SJCRH30 (cell line): ENCODE measurements at regions not wholly inside any gene's neighbourhood (a gene's known extent, or its start where the extent isn't known, plus 50 kb on each side); places are given as distances from the start of the nearest gene placed in this dataset.

Source experiments
- DNase-seq, 2 experiments: peaks; one replicate each; pipeline ENCODE4 v3.0.0-alpha.2; 2015 to 2020
- H3K27ac ChIP-seq: fragments of 250-450 bp; sonication (Bioruptor Pico); 2 replicates; pipeline ENCODE4 v1.5.1; 2020; ENCODE audit warnings: mild to moderate bottlenecking, moderate library complexity
- H3K27me3 ChIP-seq: fragments of 250-450 bp; sonication (Bioruptor Pico); 2 replicates; pipeline ENCODE4 v1.5.1; 2020; ENCODE audit warnings: mild to moderate bottlenecking, moderate library complexity
- H3K36me3 ChIP-seq: fragments of 250-450 bp; sonication (Bioruptor Pico); 2 replicates; pipeline ENCODE4 v1.5.1; 2020; ENCODE audit warnings: mild to moderate bottlenecking, moderate library complexity
- H3K4me1 ChIP-seq: fragments of 250-450 bp; sonication (Bioruptor Pico); 2 replicates; pipeline ENCODE4 v1.5.1; 2020; ENCODE audit warnings: mild to moderate bottlenecking, moderate library complexity
- H3K4me3 ChIP-seq: fragments of 250-450 bp; sonication (Bioruptor Pico); 2 replicates; pipeline ENCODE4 v1.5.1; 2020; ENCODE audit warnings: mild to moderate bottlenecking, moderate library complexity
- H3K9me3 ChIP-seq: fragments of 250-450 bp; sonication (Bioruptor Pico); replicated peaks from 2 replicates; pipeline ENCODE4 v1.5.1; 2020; ENCODE audit warnings: mild to moderate bottlenecking, moderate library complexity

- peak in 1 of 2 experiments; percentile 33 for DNase-seq
- H3K27ac ChIP-seq = peak overlapping the region; percentile 41
- H3K9me3 ChIP-seq = peaks cover 5% of the 10 kb centered on the region
- H3K4me3 ChIP-seq = no peak overlapping the region
- H3K36me3 ChIP-seq = no peaks in the 10 kb centered on the region
- no peaks in the 10 kb centered on the region for H3K27me3 ChIP-seq
- H3K4me1 ChIP-seq = peaks cover 20% of the 10 kb centered on the region
These were observed 343.2 kb upstream of the TMTC1 start for GRCh38 chr12:30126944-30127343.

- Histone ChIP-seq H3K36me3 (no peaks in the 10 kb centered on the region), H3K9me3 (peaks cover 10% of the 10 kb centered on the region), H3K27ac (no peak overlapping the region), H3K4me3 (no peak overlapping the region), H3K27me3 (no peaks in the 10 kb centered on the region), H3K4me1 (peaks cover 6% of the 10 kb centered on the region; the same call in 1 of the 2 replicates)
- DNase-seq = no peak
These were observed 336.8 kb upstream of the TMTC1 start for GRCh38 chr12:30120522-30120921.

DNA sequence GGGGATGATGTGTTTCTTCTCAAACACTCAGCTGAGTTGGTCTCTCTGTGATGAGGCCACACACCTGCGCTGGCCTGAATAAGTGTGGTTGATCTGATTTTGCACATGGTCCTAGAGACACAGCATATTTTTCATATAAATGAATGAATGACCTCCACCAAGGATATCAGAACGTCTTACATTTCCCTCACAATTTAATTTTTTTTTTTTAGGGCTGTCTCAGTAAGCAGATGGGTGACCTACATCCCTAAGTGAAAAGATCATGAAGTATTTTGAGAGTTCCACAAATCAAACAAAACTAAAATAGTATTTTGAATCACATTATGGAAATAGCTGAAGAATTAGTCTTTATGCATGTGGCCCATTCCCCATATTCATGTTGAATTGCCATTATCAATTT lies 333.7 kb upstream of the TMTC1 start:
- Histone ChIP-seq H3K4me1 (peaks cover 5% of the 10 kb centered on the region), H3K27me3 (no peaks in the 10 kb centered on the region), H3K4me3 (no peak overlapping the region), H3K27ac (no peak overlapping the region), H3K9me3 (peaks cover 8% of the 10 kb centered on the region), H3K36me3 (no peaks in the 10 kb centered on the region)
- DNase-seq = no peak

- Histone ChIP-seq H3K27ac (peak overlapping the region; percentile 100), H3K4me3 (peak overlapping the region; percentile 40)
These were observed 328.0 kb upstream of the TMTC1 start for GRCh38 chr12:30111719-30112118.

DNA sequence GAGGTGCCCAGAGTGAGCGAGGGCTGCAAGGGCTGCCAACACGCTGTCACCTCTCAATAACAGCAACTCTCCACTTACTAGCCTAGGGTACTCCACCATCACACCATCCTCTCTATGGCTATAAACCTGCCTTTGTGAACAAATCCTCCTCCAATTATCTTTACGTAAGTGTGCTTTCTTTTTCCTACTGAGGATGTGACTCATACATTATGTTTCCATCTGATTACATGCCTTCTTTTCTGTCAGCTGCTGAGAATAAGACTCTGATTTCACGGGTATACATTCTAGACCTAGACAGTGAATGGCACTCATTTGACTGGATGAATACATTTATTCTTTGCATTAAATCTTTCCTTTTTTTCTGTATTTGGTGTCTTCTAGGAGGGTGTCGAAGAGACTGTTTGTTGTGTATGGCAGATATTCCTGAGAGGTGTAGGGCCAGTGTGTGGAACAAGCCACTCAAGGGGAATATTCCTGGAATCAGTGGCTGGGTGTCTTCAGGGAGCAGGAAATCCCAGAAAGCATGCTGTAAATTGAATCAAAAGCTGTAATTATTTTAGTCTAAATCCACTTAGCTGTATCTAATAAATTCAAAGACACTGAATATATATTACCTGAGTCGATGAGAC lies 327.3 kb upstream of the TMTC1 start:
- Histone ChIP-seq H3K4me3 (peak overlapping the region; percentile 40), H3K27me3 (no peaks in the 10 kb centered on the region), H3K4me1 (peaks cover 40% of the 10 kb centered on the region), H3K27ac (peak overlapping the region; percentile 100), H3K36me3 (no peaks in the 10 kb centered on the region), H3K9me3 (peaks cover 4% of the 10 kb centered on the region; the same call in 1 of the 2 replicates)
- peak; percentile 63 to 95 for DNase-seq

More at GRCh38 chr12:30111719-30112118, 328.0 kb upstream of the TMTC1 start:
- DNase-seq = peak; percentile 27 to 64
- peaks cover 33% of the 10 kb centered on the region for H3K4me1 ChIP-seq
- H3K27me3 ChIP-seq = no peaks in the 10 kb centered on the region
- H3K9me3 ChIP-seq = peaks cover 4% of the 10 kb centered on the region; the same call in 1 of the 2 replicates
- no peaks in the 10 kb centered on the region for H3K36me3 ChIP-seq

- H3K9me3 ChIP-seq = peaks cover 4% of the 10 kb centered on the region; the same call in 1 of the 2 replicates
- H3K4me1 ChIP-seq = peaks cover 45% of the 10 kb centered on the region
- H3K4me3 ChIP-seq = peak overlapping the region; percentile 40
These were observed 326.8 kb upstream of the TMTC1 start for GRCh38 chr12:30110498-30110897.

DNA sequence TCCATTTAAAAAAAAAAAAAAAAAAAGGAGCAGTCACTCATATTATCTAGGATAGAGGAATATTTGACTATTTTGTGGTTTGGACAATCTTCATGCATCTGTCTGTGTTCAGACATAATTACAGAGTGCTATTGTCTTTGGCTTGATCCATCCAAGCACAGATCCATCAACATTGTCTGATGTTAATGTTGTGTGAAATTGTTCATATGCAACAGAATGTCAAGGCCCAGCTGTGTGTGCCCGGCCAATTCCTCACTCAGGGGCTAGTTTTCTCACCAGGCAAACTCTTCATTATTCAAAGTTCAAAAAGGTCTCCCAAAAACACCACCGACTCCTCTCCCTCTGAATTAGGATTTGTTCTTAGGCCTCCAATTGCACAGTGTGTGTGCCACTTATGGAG lies 324.9 kb upstream of the TMTC1 start:
- peaks cover 45% of the 10 kb centered on the region for H3K4me1 ChIP-seq
- H3K36me3 ChIP-seq = no peaks in the 10 kb centered on the region
- peak overlapping the region; percentile 100 for H3K27ac ChIP-seq
- peaks cover 4% of the 10 kb centered on the region; the same call in 1 of the 2 replicates for H3K9me3 ChIP-seq
- no peaks in the 10 kb centered on the region for H3K27me3 ChIP-seq
- no peak overlapping the region for H3K4me3 ChIP-seq
- DNase-seq = peak; percentile 50 to 69

More at GRCh38 chr12:30110498-30110897, 326.8 kb upstream of the TMTC1 start:
- no peaks in the 10 kb centered on the region for H3K27me3 ChIP-seq
- peak overlapping the region; percentile 100 for H3K27ac ChIP-seq
- peak; percentile 89 to 91 for DNase-seq
- H3K36me3 ChIP-seq = no peaks in the 10 kb centered on the region

DNA sequence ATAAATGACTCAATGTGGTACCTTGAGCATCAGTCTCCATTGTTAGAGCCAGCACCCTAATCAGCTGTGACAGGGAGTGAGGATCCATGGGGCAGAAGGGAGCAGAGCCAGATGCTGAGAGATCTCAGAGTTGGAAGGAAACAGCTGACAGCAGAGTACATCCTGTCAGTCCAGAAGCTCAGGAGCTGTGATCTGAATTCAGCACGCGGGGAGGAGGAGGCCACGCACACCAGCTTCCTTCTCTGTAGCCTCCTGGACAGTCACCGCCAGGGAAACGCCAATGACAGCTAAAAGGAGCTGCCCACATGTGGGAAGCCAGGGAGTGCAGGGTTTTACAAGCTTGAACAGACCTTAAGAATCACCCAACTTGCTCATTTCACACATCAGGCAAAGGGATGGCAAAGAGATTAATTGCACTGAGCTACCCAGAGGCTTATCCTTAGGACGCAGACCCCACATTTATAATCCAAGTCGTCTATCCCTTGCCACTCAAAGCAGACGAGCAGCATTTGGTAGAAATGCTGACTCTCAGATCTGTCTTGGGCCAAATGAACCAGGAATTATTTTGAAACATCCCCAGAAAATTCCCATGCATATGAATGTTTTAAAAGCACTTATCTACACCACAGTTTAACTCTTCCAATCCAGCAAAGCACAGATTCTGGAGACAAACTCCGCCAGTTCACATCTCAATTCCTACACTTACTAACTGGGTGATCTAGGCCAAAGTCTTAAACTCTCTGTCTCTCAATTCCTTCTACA lies 322.6 kb upstream of the TMTC1 start:
- no peaks in the 10 kb centered on the region for H3K36me3 ChIP-seq
- DNase-seq = peak; percentile 81 to 89
- H3K4me1 ChIP-seq = peaks cover 32% of the 10 kb centered on the region
- peaks cover 4% of the 10 kb centered on the region; the same call in 1 of the 2 replicates for H3K9me3 ChIP-seq
- no peaks in the 10 kb centered on the region for H3K27me3 ChIP-seq
- H3K4me3 ChIP-seq = no peak overlapping the region
- peak overlapping the region; percentile 65 for H3K27ac ChIP-seq

- Histone ChIP-seq H3K4me1 (peaks cover 29% of the 10 kb centered on the region), H3K27me3 (no peaks in the 10 kb centered on the region), H3K4me3 (no peak overlapping the region), H3K27ac (peak overlapping the region; percentile 65), H3K9me3 (peaks cover 4% of the 10 kb centered on the region; the same call in 1 of the 2 replicates), H3K36me3 (no peaks in the 10 kb centered on the region)
- DNase-seq = no peak
These were observed 321.8 kb upstream of the TMTC1 start for GRCh38 chr12:30105505-30105904.

DNA sequence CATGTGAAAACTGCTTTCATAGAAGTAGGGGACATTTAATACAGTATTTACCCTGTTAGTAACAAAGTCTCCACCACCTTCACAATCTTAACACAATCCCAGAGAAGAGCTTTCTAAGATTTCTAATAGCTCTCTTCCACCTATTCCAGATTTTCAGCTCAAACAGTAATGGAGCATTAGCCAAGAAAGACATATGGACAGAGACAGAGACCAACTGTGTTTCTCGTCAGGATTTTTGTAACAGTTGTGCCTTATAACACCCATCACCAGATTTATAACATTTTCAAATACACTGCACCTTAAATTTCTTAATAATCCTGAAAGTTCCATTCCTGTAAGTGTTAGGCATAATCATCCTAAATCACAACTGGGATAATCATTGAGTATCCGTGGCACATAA lies 321.2 kb upstream of the TMTC1 start:
- no peak for DNase-seq
- Histone ChIP-seq H3K4me1 (peaks cover 25% of the 10 kb centered on the region), H3K9me3 (peaks cover 4% of the 10 kb centered on the region; the same call in 1 of the 2 replicates), H3K27ac (no peak overlapping the region; the same call in 1 of the 2 replicates), H3K36me3 (no peaks in the 10 kb centered on the region), H3K4me3 (no peak overlapping the region), H3K27me3 (no peaks in the 10 kb centered on the region)

DNA sequence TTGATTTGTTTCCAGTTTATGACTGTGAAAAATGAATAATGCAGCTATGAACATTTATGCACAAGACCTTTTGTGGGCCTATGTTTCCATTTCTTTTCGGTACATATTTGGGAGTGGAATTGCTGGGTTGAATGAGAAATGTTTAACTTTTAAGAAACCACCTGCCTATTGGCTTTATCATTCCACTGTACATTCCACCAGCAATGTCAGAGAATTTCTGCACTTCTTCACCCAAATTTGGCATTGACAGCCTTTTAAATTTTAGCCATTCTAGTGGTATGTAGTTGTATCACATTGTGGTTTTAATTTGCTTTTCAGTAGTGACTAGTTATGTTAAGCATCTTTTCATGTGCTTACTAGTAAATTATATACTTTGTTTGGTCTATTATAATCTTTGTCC lies 317.0 kb upstream of the TMTC1 start:
- H3K9me3 ChIP-seq = no peaks in the 10 kb centered on the region; the same call in 1 of the 2 replicates
- DNase-seq = no peak
- H3K4me1 ChIP-seq = peaks cover 9% of the 10 kb centered on the region
- H3K27ac ChIP-seq = no peak overlapping the region
- no peak overlapping the region for H3K4me3 ChIP-seq
- no peaks in the 10 kb centered on the region for H3K27me3 ChIP-seq
- no peaks in the 10 kb centered on the region for H3K36me3 ChIP-seq

GRCh38 chr12:30098677-30099076 lies 314.9 kb upstream of the TMTC1 start:
- DNase-seq = peak; percentile 25 to 42
- Histone ChIP-seq H3K4me1 (peaks cover 7% of the 10 kb centered on the region; the same call in 1 of the 2 replicates), H3K27ac (no peak overlapping the region), H3K4me3 (no peak overlapping the region), H3K27me3 (no peaks in the 10 kb centered on the region), H3K36me3 (no peaks in the 10 kb centered on the region), H3K9me3 (peaks cover 1% of the 10 kb centered on the region; the same call in 1 of the 2 replicates)

DNA sequence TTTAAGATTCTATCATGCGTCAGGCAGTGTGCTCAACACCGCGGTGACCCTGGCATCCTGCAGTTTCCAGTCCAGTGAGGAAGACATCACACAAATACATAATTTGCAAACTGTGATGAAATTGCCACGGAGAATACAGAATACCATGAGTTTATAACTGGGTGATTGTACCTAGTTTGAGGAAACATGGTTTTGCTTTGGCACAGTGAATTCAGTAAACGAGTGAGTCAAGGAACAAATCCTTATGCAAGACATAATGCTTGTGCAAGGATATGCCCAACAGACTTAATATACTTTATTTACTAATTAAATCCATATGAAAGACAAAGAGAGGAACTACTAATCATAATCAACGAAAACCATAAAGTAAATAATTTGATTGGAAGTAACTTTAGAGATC lies 311.8 kb upstream of the TMTC1 start:
- DNase-seq = no peak
- Histone ChIP-seq H3K4me3 (no peak overlapping the region), H3K36me3 (no peaks in the 10 kb centered on the region), H3K27ac (no peak overlapping the region), H3K4me1 (peaks cover 7% of the 10 kb centered on the region; the same call in 1 of the 2 replicates), H3K27me3 (no peaks in the 10 kb centered on the region), H3K9me3 (peaks cover 5% of the 10 kb centered on the region; the same call in 1 of the 2 replicates)

GRCh38 chr12:30092983-30093617 lies 309.4 kb upstream of the TMTC1 start:
- no peak for DNase-seq
- peaks cover 5% of the 10 kb centered on the region; the same call in 1 of the 2 replicates for H3K9me3 ChIP-seq
- no peaks in the 10 kb centered on the region for H3K36me3 ChIP-seq
- no peaks in the 10 kb centered on the region; the same call in 1 of the 2 replicates for H3K4me1 ChIP-seq
- no peaks in the 10 kb centered on the region for H3K27me3 ChIP-seq
- no peak overlapping the region for H3K4me3 ChIP-seq
- H3K27ac ChIP-seq = no peak overlapping the region
